ENCODE measurements at regions not wholly inside any gene's neighbourhood (a gene's known extent, or its start where the extent isn't known, plus 50 kb on each side); places are given as distances from the start of the nearest gene placed in this dataset.

GRCh38 chr20:12737497-12737896 lies 271.3 kb upstream of the SPTLC3 start:
- Histone ChIP-seq H3K4ac (replicated peaks; ENCODE audit: insufficient read length, low read depth, low read length) (no peak overlapping the region), H4K20me1 (replicated peaks in 1 of 2; ENCODE audit: control insufficient read depth in 1 of 2, insufficient read depth in 2 of 2, low read length in 2 of 2) (no peaks in the 10 kb centered on the region), H3K79me2 (ENCODE audit: control insufficient read depth in 1 of 2, insufficient read depth in 2 of 2, low read length in 2 of 2) (no peaks in the 10 kb centered on the region), H2BK5ac (ENCODE audit: low read depth, low read length) (no peak overlapping the region), H2BK15ac (ENCODE audit: low read length) (no peak overlapping the region), H3K27me3 (replicated peaks in 1 of 4; ENCODE audit: control insufficient read depth in 3 of 4, extremely low read depth in 1 of 4, insufficient read depth in 3 of 4, low read length in 3 of 4) (no peaks in the 10 kb centered on the region), H3K9ac (replicated peaks in 1 of 4; ENCODE audit: extremely low read depth in 1 of 4, low read depth in 3 of 4, low read length in 3 of 4) (no peak overlapping the region), H4K8ac (ENCODE audit: extremely low read depth, insufficient read depth, low read length) (no peak overlapping the region), H3K23ac (ENCODE audit: insufficient read length) (no peak overlapping the region), H3K79me1 (ENCODE audit: low read depth, low read length) (no peaks in the 10 kb centered on the region), H3K27ac (ENCODE audit: low read depth, low read length) (no peak overlapping the region), H3K4me3 (ENCODE audit: extremely low read depth in 1 of 4, insufficient read depth in 2 of 4, low read depth in 3 of 4, low read length in 4 of 4) (no peak overlapping the region), H2BK20ac (ENCODE audit: low read length) (no peak overlapping the region), H3K14ac (ENCODE audit: insufficient read length) (no peak overlapping the region), H3K23me2 (ENCODE audit: low read depth, low read length) (no peaks in the 10 kb centered on the region; the same call in 1 of the 2 replicates), H3K56ac (replicated peaks; ENCODE audit: insufficient read length, low read depth, low read length) (no peak overlapping the region), H2BK12ac (ENCODE audit: low read depth, low read length) (no peak overlapping the region), H3K18ac (ENCODE audit: extremely low read depth, low read length) (no peak overlapping the region), H3K4me2 (ENCODE audit: insufficient read depth in 1 of 2, low read depth in 2 of 2, low read length in 2 of 2) (no peak overlapping the region), H2AFZ (ENCODE audit: low read length) (no peak overlapping the region), H4K91ac (replicated peaks; ENCODE audit: insufficient read length, low read length) (no peak overlapping the region), H3K4me1 (replicated peaks in 1 of 4; ENCODE audit: control insufficient read depth in 3 of 4, insufficient read depth in 4 of 4, low read length in 3 of 4) (peaks cover 0 to 2% (median 0%) of the 10 kb centered on the region in 4 experiments; a peak in 1 of 7 replicates), H4K5ac (ENCODE audit: insufficient read length, low read depth, low read length) (no peak overlapping the region), H2AK5ac (ENCODE audit: low read depth, low read length) (no peak overlapping the region), H3K9me3 (ENCODE audit: insufficient read depth in 2 of 2, low read depth in 1 of 2, low read length in 1 of 2) (no peaks in the 10 kb centered on the region; a peak in 1 of 4 replicates), H2BK120ac (replicated peaks; ENCODE audit: low read depth, low read length) (no peak overlapping the region), H3K36me3 (ENCODE audit: control insufficient read depth in 2 of 4, insufficient read depth in 4 of 4, low read length in 3 of 4) (no peaks in the 10 kb centered on the region)
- FAIRE-seq (no peak), DNase-seq (ENCODE audit: low read depth in 1 of 2, low spot score in 2 of 2) (no peak)
- ChIA-PET CTCF (ENCODE audit: partially characterized antibody) (interaction anchor here (1.3 to 1.5 kb wide), 2 partner anchors 18 to 380 kb away, joined by 3 read pairs; no protein-coding TSS in a partner anchor), POLR2A (ENCODE audit: partially characterized antibody) (no interaction called here)
- WGBS, 2 experiments (ENCODE audit: extremely low coverage in 1 of 2, insufficient coverage in 1 of 2, insufficient read length in 1 of 2, insufficient replicate concordance in 2 of 2, low coverage in 1 of 2, low lambda C conversion rate in 2 of 2, missing lambda C conversion rate in 1 of 2): 91% methylated on average over 4 of the region's 4 CpGs; no CpG with 5 or more reads in 1 of the 2 experiments
- TF ChIP-seq CHD2 (IDR thresholded peaks at IDR 0.05; ENCODE audit: low read length) (no peak), MAX (IDR thresholded peaks at IDR 0.05) (no peak), BCL11A (IDR thresholded peaks at IDR 0.05; ENCODE audit: low read depth in 2 of 2, low read length in 2 of 2) (no peak), RBBP5 (IDR thresholded peaks at IDR 0.05; ENCODE audit: borderline replicate concordance, low read depth, low read length) (no peak), SP4 (IDR thresholded peaks at IDR 0.05; ENCODE audit: low read length) (no peak), KDM1A (IDR thresholded peaks at IDR 0.05; ENCODE audit: borderline replicate concordance, low read length) (no peak), SIRT6 (IDR thresholded peaks at IDR 0.05; ENCODE audit: low read length) (no peak), HDAC2 (IDR thresholded peaks at IDR 0.05; ENCODE audit: borderline replicate concordance in 1 of 2, low read depth in 2 of 2, low read length in 2 of 2) (no peak), HDAC6 (IDR thresholded peaks at IDR 0.05; ENCODE audit: low read depth, low read length) (no peak), BACH1 (IDR thresholded peaks at IDR 0.05; ENCODE audit: low read length) (no peak)

Measured in H1 (cell line).